A549 (cell line): ENCODE measurements at regions not wholly inside any gene's neighbourhood (a gene's known extent, or its start where the extent isn't known, plus 50 kb on each side); places are given as distances from the start of the nearest gene placed in this dataset.

ENCODE experiments used
- ATAC-seq, 2 experiments: fragments of 200-7000 bp in 1 of 2; fragments of >200 bp in 1 of 2; cut with Nextera tagmentation in 1 of 2; cut with Tn5 transposase in 1 of 2; 3 replicates each; pipeline versions ENCODE4 v1.8.0 to v1.9.1; 2018 to 2020; ENCODE audit warnings: mild to moderate bottlenecking in 1 of 2, moderate library complexity in 1 of 2
- CTCF ChIA-PET: fragments of 300-600 bp; sonication (Branson Sonifier 250); formaldehyde crosslinking; extraction: SDS; loops from one replicate; lab custom pipeline; 2021; ENCODE audit warnings: antibody characterized with exemption, inconsistent platforms; lab: Yijun Ruan, JAX
- POLR2A ChIA-PET: fragments of 350-600 bp; formaldehyde crosslinking; extraction: SDS; loops from one replicate; lab custom pipeline; 2021; ENCODE audit warnings: antibody characterized with exemption, inconsistent platforms; lab: Yijun Ruan, JAX
- DNase-seq, 2 experiments: peaks; one replicate each; pipeline versions ENCODE4 v3.0.0 to v3.0.0-alpha.2; 2011 to 2016; ENCODE audit warnings: low read depth in 1 of 2, low spot score in 1 of 2
- FAIRE-seq: peaks from 2 replicates; lab custom pipeline; 2011; peaks lifted over from hg19 to GRCh38; lab: Jason Lieb, UNC
- H3K27ac ChIP-seq, 2 experiments: fragments of >200 bp; sonication (Bioruptor Twin); formaldehyde crosslinking; 3 replicates each; pipeline ENCODE4 v1.5.1; 2016 to 2017
- H3K4me1 ChIP-seq: fragments of >200 bp; sonication (Bioruptor Twin); formaldehyde crosslinking; 3 replicates; pipeline ENCODE4 v1.6.1; 2016
- H3K4me2 ChIP-seq: fragments of >200 bp; sonication (Bioruptor Twin); formaldehyde crosslinking; 3 replicates; pipeline ENCODE4 v1.6.1; 2016
- H3K4me3 ChIP-seq: fragments of >200 bp; sonication (Bioruptor Twin); formaldehyde crosslinking; 3 replicates; pipeline ENCODE4 v1.5.1; 2016
- H3K9me3 ChIP-seq: fragments of >200 bp; sonication (Bioruptor Twin); formaldehyde crosslinking; 3 replicates; pipeline ENCODE4 v1.6.1; 2016
- BHLHE40 ChIP-seq: IDR thresholded peaks from 2 replicates; pipeline ENCODE4 v1.6.1; 2012; ENCODE audit warnings: low read depth, low read length, inconsistent platforms
- CBX2 ChIP-seq: fragments of 200-600 bp; sonication (generic); IDR thresholded peaks from 2 replicates; pipeline ENCODE4 v1.6.1; 2016; ENCODE audit warnings: low read depth, mild to moderate bottlenecking, borderline replicate concordance
- CHD2 ChIP-seq: fragments of 150-350 bp; IDR thresholded peaks from 2 replicates; pipeline ENCODE4 v1.6.1; 2014; ENCODE audit warnings: low read length; ENCODE audit not compliant: partially characterized antibody
- EHMT2 ChIP-seq: fragments of 200-600 bp; sonication (generic); IDR thresholded peaks from 2 replicates; pipeline ENCODE4 v1.6.1; 2016; ENCODE audit warnings: antibody characterized with exemption, low read depth, mild to moderate bottlenecking, moderate library complexity
- ESRRA ChIP-seq: fragments of 150-350 bp; IDR thresholded peaks from 2 replicates; pipeline ENCODE4 v1.6.1; 2014; ENCODE audit warnings: mild to moderate bottlenecking, low read length, borderline replicate concordance
- FOSB ChIP-seq: fragments of 250-450 bp; sonication (Bioruptor Pico); IDR thresholded peaks from 2 replicates; pipeline ENCODE4 v1.5.0; 2020; ENCODE audit warnings: mild to moderate bottlenecking, moderate library complexity
- HOXA7 ChIP-seq: fragments of 250-450 bp; sonication (Bioruptor Pico); IDR thresholded peaks from 2 replicates; pipeline ENCODE4 v1.5.0; 2020; ENCODE audit warnings: mild to moderate bottlenecking, moderate library complexity
- JUN ChIP-seq, 2 experiments: fragments of >200 bp; sonication (Bioruptor Twin); formaldehyde crosslinking; IDR thresholded peaks; 2 replicates in 1 of 2; 3 replicates in 1 of 2; pipeline ENCODE4 v1.6.1; 2016 to 2017
- JUNB ChIP-seq: fragments of >200 bp; sonication (Bioruptor Twin); formaldehyde crosslinking; IDR thresholded peaks from 2 replicates; pipeline ENCODE4 v1.6.1; 2016
- KDM1A ChIP-seq: fragments of 200-600 bp; sonication (generic); IDR thresholded peaks from 2 replicates; pipeline ENCODE4 v1.6.1; 2016; ENCODE audit warnings: low read depth, mild to moderate bottlenecking
- MAZ ChIP-seq: fragments of 150-350 bp; IDR thresholded peaks from 2 replicates; pipeline ENCODE4 v1.6.1; 2014; ENCODE audit warnings: antibody characterized with exemption, low read depth, low read length, borderline replicate concordance
- NFE2L2 ChIP-seq: fragments of 150-350 bp; conservative IDR thresholded peaks from 2 replicates; pipeline ENCODE4 v1.6.1; 2014; ENCODE audit warnings: low read length
- NPAS2 ChIP-seq: fragments of 250-450 bp; sonication (Bioruptor Pico); IDR thresholded peaks from 2 replicates; pipeline ENCODE4 v1.8.0; 2022; ENCODE audit warnings: mild to moderate bottlenecking, moderate library complexity, borderline replicate concordance
- POLR2AphosphoS2 ChIP-seq: conservative IDR thresholded peaks from 2 replicates; pipeline ENCODE4 v1.6.1; 2012; ENCODE audit warnings: low read length, improper control_type of control experiment, inconsistent platforms
- RCOR1 ChIP-seq: fragments of 150-350 bp; IDR thresholded peaks from 2 replicates; pipeline ENCODE4 v1.6.1; 2014; ENCODE audit warnings: antibody characterized with exemption, low read length, low read depth
- RFX5 ChIP-seq: fragments of 450-650 bp; IDR thresholded peaks from 2 replicates; pipeline ENCODE4 v1.7.1; 2014; ENCODE audit warnings: antibody characterized with exemption, mild to moderate bottlenecking, moderate library complexity
- RNF2 ChIP-seq: fragments of 200-600 bp; sonication (generic); IDR thresholded peaks from 2 replicates; pipeline ENCODE4 v1.6.1; 2016; ENCODE audit warnings: low read depth, mild to moderate bottlenecking, antibody characterized with exemption, moderate library complexity, borderline replicate concordance
- SMC3 ChIP-seq: fragments of >200 bp; sonication (Bioruptor Twin); formaldehyde crosslinking; IDR thresholded peaks from 3 replicates; pipeline ENCODE4 v1.6.1; 2018; ENCODE audit warnings: inconsistent platforms
- ZC3H11A ChIP-seq: fragments of 450-650 bp; IDR thresholded peaks from 2 replicates; pipeline ENCODE4 v1.6.1; 2014; ENCODE audit warnings: antibody characterized with exemption, mild to moderate bottlenecking
- ZSCAN20 ChIP-seq: fragments of 250-450 bp; sonication (Bioruptor Pico); IDR thresholded peaks from 2 replicates; pipeline ENCODE4 v1.8.0; 2022; ENCODE audit warnings: mild to moderate bottlenecking, moderate library complexity
- WGBS: methylation state at CpG from one replicate; pipeline ENCODE4 v1.1.6; 2017; ENCODE audit errors: missing lambda C conversion rate; 5-methylcytosine and 5-hydroxymethylcytosine counted together
- TF ChIP-seq, protein P1 (sequence below): fragments of >200 bp; sonication (Bioruptor Twin); formaldehyde crosslinking; IDR thresholded peaks from 3 replicates; pipeline ENCODE4 v1.5.1; 2016
- TF ChIP-seq, protein P2 (sequence below): fragments of 200-600 bp; sonication (generic); IDR thresholded peaks from 2 replicates; pipeline ENCODE4 v1.6.1; 2016; ENCODE audit warnings: antibody characterized with exemption, mild to moderate bottlenecking, moderate library complexity
- TF ChIP-seq, protein P3 (sequence below): IDR thresholded peaks from 2 replicates; pipeline ENCODE4 v1.6.1; 2012; ENCODE audit warnings: low read depth, borderline replicate concordance
- TF ChIP-seq, protein P4 (sequence below): fragments of >200 bp; sonication (Bioruptor Twin); formaldehyde crosslinking; IDR thresholded peaks from 3 replicates; pipeline ENCODE4 v1.6.1; 2016

DNA sequence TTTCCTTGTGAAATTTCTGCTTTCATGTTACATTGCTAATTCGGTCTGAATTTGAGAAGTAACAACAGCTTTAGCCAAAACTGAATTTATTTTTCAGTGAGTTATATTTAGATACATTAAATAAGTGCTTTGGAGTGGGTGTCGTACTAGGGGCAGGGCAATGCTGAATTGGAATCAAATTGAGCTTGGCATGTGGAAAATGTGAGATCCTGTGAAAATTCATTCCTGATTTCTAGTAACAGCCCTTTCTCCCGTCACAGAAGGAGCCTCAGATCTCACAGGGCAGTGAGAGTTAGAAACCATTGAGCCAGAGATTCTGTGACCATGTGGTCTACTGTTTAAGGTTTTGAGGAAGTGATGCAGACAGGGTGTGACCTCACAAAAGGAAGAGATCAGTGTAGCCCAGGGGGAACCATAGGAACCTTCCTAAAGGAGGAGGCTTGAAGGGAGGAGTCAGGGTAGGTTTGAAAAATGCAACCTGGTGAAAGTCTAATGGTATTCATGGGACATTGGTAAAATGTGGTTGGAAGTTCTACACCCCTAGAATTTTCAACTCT lies 1136.8 kb downstream of the AACS start:
- ATAC-seq (no peak), DNase-seq (no peak), FAIRE-seq (no peak)
- ChIA-PET POLR2A (no interaction called here), CTCF (interaction anchor here (1.0 kb wide), 1 partner anchor 16 kb away, joined by 3 read pairs; no protein-coding TSS in a partner anchor)
- TF ChIP-seq BHLHE40, result no peak
- no peak for TF ChIP-seq KDM1A
- TF ChIP-seq CHD2, result no peak
- TF ChIP-seq NPAS2, result no peak
- TF ChIP-seq CBX2, result no peak
- no peak for TF ChIP-seq SMC3
- TF ChIP-seq, protein P1, sequence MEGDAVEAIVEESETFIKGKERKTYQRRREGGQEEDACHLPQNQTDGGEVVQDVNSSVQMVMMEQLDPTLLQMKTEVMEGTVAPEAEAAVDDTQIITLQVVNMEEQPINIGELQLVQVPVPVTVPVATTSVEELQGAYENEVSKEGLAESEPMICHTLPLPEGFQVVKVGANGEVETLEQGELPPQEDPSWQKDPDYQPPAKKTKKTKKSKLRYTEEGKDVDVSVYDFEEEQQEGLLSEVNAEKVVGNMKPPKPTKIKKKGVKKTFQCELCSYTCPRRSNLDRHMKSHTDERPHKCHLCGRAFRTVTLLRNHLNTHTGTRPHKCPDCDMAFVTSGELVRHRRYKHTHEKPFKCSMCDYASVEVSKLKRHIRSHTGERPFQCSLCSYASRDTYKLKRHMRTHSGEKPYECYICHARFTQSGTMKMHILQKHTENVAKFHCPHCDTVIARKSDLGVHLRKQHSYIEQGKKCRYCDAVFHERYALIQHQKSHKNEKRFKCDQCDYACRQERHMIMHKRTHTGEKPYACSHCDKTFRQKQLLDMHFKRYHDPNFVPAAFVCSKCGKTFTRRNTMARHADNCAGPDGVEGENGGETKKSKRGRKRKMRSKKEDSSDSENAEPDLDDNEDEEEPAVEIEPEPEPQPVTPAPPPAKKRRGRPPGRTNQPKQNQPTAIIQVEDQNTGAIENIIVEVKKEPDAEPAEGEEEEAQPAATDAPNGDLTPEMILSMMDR, result no peak
- WGBS, result 4% methylated on average over 3 of the region's 3 CpGs
- no peak overlapping the region for H3K4me3 ChIP-seq
- no peaks in the 10 kb centered on the region for H3K4me1 ChIP-seq
- H3K4me2 ChIP-seq, result no peak overlapping the region
- H3K27ac ChIP-seq, result no peak overlapping the region
- no peaks in the 10 kb centered on the region for H3K9me3 ChIP-seq

DNA sequence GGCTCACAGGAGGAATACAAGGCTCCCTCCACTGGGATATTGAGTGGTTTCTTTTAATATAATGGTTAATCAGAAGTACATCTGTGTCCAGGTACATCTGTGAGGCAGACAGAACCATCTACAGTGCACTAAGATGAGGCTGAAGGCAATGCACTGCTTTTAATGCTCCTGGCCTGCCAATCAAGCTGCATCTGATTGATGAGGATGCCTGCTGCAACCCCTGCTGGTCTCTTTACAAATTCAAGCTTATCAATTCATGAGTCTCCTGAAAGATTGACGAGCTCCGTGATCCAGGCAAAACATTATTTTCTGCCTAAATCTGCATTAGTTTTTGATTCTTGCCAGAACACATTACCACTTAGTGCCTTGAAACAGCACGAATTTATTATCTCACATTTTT lies 1139.1 kb downstream of the AACS start:
- no peak for TF ChIP-seq JUN (IDR thresholded peaks at IDR 0.05)
- no peak for TF ChIP-seq MAZ
- TF ChIP-seq ZSCAN20 (CRISPR knock-in tag), result no peak
- no peak for TF ChIP-seq HOXA7
- no peak for TF ChIP-seq NFE2L2
- TF ChIP-seq RFX5, result no peak
- TF ChIP-seq EHMT2, result no peak
- TF ChIP-seq, protein P2, sequence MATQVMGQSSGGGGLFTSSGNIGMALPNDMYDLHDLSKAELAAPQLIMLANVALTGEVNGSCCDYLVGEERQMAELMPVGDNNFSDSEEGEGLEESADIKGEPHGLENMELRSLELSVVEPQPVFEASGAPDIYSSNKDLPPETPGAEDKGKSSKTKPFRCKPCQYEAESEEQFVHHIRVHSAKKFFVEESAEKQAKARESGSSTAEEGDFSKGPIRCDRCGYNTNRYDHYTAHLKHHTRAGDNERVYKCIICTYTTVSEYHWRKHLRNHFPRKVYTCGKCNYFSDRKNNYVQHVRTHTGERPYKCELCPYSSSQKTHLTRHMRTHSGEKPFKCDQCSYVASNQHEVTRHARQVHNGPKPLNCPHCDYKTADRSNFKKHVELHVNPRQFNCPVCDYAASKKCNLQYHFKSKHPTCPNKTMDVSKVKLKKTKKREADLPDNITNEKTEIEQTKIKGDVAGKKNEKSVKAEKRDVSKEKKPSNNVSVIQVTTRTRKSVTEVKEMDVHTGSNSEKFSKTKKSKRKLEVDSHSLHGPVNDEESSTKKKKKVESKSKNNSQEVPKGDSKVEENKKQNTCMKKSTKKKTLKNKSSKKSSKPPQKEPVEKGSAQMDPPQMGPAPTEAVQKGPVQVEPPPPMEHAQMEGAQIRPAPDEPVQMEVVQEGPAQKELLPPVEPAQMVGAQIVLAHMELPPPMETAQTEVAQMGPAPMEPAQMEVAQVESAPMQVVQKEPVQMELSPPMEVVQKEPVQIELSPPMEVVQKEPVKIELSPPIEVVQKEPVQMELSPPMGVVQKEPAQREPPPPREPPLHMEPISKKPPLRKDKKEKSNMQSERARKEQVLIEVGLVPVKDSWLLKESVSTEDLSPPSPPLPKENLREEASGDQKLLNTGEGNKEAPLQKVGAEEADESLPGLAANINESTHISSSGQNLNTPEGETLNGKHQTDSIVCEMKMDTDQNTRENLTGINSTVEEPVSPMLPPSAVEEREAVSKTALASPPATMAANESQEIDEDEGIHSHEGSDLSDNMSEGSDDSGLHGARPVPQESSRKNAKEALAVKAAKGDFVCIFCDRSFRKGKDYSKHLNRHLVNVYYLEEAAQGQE, result no peak
- TF ChIP-seq POLR2AphosphoS2, result no peak
- TF ChIP-seq CHD2, result no peak
- TF ChIP-seq, protein P3, sequence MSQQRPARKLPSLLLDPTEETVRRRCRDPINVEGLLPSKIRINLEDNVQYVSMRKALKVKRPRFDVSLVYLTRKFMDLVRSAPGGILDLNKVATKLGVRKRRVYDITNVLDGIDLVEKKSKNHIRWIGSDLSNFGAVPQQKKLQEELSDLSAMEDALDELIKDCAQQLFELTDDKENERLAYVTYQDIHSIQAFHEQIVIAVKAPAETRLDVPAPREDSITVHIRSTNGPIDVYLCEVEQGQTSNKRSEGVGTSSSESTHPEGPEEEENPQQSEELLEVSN, result no peak
- TF ChIP-seq RNF2, result no peak
- no peak for TF ChIP-seq JUNB
- no peak for TF ChIP-seq FOSB
- TF ChIP-seq ESRRA, result no peak
- TF ChIP-seq ZC3H11A, result no peak
- TF ChIP-seq, protein P4, sequence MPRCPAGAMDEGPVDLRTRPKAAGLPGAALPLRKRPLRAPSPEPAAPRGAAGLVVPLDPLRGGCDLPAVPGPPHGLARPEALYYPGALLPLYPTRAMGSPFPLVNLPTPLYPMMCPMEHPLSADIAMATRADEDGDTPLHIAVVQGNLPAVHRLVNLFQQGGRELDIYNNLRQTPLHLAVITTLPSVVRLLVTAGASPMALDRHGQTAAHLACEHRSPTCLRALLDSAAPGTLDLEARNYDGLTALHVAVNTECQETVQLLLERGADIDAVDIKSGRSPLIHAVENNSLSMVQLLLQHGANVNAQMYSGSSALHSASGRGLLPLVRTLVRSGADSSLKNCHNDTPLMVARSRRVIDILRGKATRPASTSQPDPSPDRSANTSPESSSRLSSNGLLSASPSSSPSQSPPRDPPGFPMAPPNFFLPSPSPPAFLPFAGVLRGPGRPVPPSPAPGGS, result no peak
- no peak for TF ChIP-seq RCOR1
- ATAC-seq, result no peak

More for the DNA sequence above, 1139.1 kb downstream of the AACS start:
- Histone ChIP-seq H3K9me3 (no peaks in the 10 kb centered on the region), H3K4me2 (no peak overlapping the region), H3K4me3 (no peak overlapping the region), H3K4me1 (no peaks in the 10 kb centered on the region), H3K27ac (no peak overlapping the region)
- DNase-seq (no peak), FAIRE-seq (no peak)
- ChIA-PET CTCF (no interaction called here), POLR2A (no interaction called here)
- 3% methylated on average over 3 of the region's 3 CpGs for WGBS
